HG02798 (cell line): ENCODE measurements at regions not wholly inside any gene's neighbourhood (a gene's known extent, or its start where the extent isn't known, plus 50 kb on each side); places are given as distances from the start of the nearest gene placed in this dataset.
"Not testable (repeated sequence)": the region's sequence is repeated elsewhere in the genome, so short reads cannot be mapped to it uniquely, and the experiment has no call there.

ENCODE experiments used
- ATAC-seq: cut with Tn5 transposase; IDR thresholded peaks from one replicate; pipeline ENCODE4 v1.9.1; 2021; ENCODE audit warnings: mild to moderate bottlenecking; ENCODE audit not compliant: unreplicated experiment, poor library complexity

- ATAC-seq, result peak; percentile 68
These were observed 53.1 kb upstream of the HMCN1 start for GRCh38 chr1:185681034-185681633.

DNA sequence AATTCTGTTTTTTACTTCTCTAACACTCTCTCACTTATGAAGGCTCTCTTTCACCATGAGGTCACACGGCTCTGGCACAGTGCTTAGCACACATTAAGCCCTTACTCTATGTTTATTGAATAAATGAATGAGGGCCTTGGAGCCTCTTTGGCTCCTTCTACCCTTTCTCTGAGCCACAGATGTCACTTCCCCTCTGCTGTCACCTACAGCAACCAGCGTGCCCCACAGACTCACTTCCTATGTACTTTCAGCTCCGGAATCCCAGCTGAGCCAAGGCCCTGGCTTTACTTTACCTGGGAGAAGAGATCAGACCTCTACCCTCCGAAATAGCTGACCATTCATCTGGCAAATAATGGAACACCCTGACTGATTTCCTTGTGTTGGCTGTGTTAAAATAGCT is 53.7 kb upstream of the HMCN1 start:
- peak; percentile 48 for ATAC-seq

DNA sequence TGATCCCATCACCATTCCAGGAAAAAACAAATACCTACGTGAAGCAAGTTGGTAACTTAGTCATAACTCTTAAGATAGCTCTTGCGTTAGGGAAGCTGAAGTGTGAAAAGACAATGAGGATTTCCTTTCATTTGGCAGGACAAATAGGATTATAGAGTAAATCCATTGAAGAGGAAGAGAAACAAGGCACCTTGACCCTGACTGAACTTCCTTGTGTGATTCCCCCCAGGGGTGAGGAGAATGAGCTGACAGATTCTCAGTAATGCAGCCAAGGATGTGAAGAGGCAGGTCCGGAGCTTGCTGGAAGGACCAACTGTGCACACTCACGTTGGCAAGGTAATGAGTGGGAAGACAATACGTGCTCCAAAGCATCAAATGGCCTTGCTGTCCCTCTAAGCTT is 55.0 kb upstream of the HMCN1 start:
- ATAC-seq, result no peak

GRCh38 chr1:185676969-185677368 is 57.2 kb upstream of the HMCN1 start:
- no peak for ATAC-seq

GRCh38 chr1:185674201-185674600 is 60.0 kb upstream of the HMCN1 start:
- no peak for ATAC-seq

- no peak for ATAC-seq
These were observed 61.4 kb upstream of the HMCN1 start for GRCh38 chr1:185672719-185673360.

DNA sequence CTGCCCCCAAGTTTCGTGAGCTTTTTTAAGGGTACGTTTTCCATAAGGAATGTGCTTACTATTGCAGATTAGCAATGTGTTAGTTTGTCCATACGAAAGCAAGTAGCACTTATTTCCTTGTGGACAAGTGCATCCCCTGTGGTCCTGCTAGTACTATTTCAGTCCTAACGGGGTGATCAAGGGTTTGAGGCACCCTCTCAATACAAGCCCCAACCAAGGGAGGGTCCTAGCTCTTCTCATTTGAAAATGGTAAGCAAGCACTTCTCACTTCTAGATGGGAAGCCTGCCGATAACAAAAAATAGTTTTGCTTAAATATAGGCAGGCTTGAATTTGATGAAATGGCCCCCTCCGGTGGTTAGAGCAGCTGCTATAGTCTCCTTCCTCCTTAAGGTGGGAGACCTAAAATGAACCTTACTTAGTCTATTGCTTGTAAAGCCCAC is 64.0 kb upstream of the HMCN1 start:
- ATAC-seq, result peak; percentile 71

DNA sequence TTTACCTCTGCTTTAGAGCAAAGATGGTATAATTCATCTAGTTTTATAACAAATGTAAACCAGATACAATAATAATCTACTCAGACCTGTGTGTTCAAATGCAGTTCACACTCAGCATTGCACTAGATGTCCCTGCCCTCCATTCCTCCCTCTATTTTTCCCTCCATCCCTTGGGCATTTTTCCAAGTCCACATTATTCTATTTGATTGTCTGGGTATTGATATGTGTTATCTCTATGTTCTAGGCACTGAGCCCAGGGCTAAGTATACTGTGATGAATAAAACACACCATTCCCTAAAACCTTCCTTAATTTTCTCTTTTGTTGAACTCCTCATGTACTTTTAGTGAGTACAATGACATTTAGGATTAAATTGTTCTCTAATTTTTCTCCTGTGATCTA is 66.2 kb upstream of the HMCN1 start:
- no peak for ATAC-seq

DNA sequence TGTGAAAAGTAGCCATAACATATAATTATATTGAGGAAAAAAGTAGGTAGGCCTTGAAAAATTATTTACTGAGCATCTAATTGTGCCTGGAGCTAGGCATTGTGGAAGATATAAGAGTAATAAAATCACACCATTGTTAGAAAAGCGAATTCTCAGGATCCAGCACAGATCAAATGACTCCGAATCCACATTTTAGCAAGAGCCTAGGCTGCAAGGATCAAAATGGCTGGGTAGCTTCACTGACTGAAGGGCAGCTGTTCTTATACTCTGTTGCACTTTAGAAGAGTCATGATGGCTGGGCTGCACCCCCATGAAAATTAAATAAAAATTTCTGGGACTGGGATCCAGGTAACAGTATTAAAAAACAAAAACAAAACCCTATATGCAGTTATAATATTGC is 67.6 kb upstream of the HMCN1 start:
- no peak for ATAC-seq

DNA sequence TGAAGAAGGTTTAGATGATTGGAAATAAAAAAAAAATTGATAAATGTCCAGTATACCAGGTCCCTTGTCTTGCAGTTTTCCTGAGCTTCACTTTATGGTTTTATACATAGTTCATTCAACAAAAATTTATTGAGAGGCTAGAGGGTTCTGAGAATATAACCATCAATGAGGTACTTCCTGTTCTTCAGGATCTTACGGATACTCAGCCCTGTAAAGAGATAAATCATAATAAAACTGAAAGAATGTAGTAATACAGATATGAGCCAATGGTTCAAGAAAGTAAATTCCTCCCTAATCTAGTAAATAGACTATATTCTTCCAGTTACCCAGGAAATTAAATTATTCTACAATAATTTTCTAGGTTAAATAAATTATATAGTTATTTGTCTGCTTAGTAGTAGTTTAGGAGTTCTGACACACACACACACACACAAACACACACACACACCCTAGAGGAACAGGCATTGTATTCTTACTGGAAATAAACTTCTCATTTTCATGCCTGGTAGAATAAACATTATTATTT is 70.4 kb upstream of the HMCN1 start:
- ATAC-seq, result no peak

DNA sequence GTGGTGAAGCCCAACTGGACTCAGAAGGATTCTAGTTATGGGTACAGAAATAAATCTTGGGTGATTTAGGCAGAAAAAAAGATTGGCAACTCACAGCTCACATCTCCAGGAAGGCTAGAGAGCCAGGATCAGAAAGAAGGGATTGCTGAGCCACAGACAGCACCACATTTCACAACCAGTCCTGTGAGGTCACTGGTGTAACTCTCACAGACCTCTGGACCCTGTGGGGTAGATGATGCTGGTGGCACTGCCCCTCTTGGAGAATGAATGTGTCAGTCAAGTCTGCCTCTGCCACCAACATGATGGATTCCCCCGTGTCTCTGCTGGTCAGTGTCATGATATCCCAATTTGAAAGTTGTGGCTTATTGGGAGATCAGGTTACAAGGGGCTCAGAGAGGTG is 70.9 kb upstream of the HMCN1 start:
- no peak for ATAC-seq

DNA sequence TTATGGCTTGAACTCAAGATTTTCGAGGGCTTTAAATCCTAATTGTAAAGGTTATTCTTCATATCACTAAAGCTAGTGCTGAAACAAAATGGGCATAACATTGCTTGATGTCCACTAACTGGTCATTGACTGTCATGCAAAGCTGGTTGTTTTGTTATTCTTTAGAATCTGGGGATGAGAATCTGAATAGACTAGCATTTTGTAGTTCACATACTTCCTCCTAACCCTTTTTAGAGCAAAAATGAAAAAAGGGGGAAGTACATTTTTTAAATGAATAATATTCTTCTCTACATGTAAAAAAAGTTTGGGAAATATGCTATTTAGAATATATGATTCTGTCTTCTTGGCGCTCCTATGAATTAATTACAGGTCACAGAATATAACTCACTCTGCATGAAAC is 72.2 kb upstream of the HMCN1 start:
- ATAC-seq, result no peak

- no peak for ATAC-seq
These were observed 77.5 kb upstream of the HMCN1 start for GRCh38 chr1:185656663-185657062.

- no peak for ATAC-seq
These were observed 79.3 kb upstream of the HMCN1 start for GRCh38 chr1:185654952-185655314.

- no peak for ATAC-seq
These were observed 79.8 kb upstream of the HMCN1 start for GRCh38 chr1:185654199-185654951.

GRCh38 chr1:185653615-185654014 is 80.6 kb upstream of the HMCN1 start:
- ATAC-seq, result no peak

DNA sequence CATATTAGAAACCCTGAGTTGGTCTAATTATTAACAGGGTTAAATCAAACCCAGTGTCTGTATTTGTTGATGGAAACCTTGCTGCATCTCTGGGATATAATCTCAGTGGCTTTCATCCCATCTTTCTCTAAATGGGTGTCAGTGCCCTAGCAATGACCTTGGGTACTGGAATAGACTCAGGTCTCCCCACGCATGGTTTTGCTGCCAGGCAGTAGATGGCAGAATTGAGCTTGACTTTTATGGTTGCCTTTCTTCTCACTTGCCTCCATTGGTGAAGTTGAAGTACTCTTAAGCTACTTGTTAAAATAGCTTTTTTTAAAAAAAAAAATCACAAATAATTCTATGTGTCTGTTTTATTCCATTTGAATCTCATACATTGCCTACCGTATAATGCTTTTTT is 81.8 kb upstream of the HMCN1 start:
- ATAC-seq, result no peak

GRCh38 chr1:185650602-185651230 is 83.5 kb upstream of the HMCN1 start:
- ATAC-seq, result no peak

DNA sequence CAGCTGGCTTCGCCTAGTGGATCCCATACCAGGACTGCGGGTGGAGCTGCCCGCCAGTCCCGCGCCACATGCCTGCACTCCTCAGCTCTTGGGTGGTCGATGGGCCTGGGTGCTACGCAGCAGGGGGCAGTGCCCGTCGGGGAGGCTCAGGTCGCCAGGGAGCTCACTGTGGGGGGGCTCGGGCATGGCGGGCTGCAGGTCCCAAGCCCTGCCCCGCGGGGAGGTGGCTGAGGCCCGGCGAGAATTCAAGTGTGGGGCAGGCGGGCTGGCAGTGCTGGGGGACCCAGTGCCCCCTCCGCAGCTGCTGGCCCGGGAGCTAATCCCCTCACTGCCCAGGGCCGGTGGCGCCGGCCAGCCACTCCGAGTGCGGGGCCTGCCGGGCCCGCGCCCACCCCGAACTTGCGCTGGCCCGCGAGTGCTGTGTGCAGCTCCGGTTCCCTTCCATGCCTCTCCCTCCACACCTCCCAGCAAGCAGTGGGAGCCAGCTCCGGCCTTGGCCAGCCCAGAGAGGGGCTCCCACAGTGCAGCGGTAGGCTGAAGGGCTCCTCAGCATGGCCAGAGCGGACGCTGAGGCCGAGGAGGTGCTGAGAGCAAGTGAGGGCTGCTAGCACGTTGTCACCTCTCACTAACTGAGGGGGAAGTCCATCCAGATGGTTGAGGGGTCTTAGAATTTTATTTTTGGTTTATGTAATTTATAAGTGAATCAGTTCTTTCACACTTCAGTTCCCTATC is 85.2 kb upstream of the HMCN1 start:
- no peak for ATAC-seq

GRCh38 chr1:185647597-185648267 is 86.5 kb upstream of the HMCN1 start:
- ATAC-seq, result not testable (repeated sequence)
